ENCODE measurements at regions not wholly inside any gene's neighbourhood (a gene's known extent, or its start where the extent isn't known, plus 50 kb on each side); places are given as distances from the start of the nearest gene placed in this dataset.

DNA sequence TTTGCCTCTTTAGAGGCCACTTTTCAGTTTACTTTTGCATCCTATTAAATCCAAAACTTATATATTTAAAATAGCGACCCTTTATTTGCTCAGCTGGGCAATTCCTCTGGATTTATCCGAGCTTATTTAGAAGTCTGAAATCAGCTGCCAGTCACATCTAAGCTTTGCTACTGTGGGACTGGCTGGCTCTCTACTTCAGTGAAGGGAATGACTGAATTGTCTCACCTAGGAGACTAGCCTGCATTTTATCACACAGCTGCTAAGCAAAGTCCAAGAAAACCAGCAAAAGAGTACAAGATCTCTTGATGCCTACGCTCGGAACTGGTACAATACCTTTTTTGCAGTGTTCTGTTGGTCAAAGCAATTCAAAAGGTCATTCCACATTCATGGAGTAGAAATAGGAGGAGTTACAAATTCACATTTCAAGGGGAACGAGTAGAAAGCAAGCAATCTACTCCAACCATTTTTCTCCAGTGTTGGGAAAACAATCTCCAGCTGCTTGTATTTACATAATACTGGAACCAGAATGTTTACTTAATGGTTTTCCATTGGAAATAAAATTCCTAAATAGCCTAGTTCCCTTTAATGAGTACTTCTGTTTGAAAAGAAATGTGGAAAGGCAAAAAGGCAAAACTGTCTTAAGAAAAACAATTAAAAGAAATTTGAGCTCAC is 160.2 kb downstream of the MAGEB5 start:
- Mint-ChIP-seq H3K4me3 (ENCODE audit: unreplicated experiment) (no peak overlapping the region), H3K4me1 (ENCODE audit: low read depth, unreplicated experiment) (no peaks in the 10 kb centered on the region), H3K27ac (ENCODE audit: unreplicated experiment) (no peak overlapping the region), H3K9me3 (ENCODE audit: unreplicated experiment) (no peaks in the 10 kb centered on the region), H3K36me3 (ENCODE audit: unreplicated experiment) (no peaks in the 10 kb centered on the region), H3K27me3 (ENCODE audit: unreplicated experiment) (no peaks in the 10 kb centered on the region)
- DNase-seq = no peak
- TF ChIP-seq, protein P1, sequence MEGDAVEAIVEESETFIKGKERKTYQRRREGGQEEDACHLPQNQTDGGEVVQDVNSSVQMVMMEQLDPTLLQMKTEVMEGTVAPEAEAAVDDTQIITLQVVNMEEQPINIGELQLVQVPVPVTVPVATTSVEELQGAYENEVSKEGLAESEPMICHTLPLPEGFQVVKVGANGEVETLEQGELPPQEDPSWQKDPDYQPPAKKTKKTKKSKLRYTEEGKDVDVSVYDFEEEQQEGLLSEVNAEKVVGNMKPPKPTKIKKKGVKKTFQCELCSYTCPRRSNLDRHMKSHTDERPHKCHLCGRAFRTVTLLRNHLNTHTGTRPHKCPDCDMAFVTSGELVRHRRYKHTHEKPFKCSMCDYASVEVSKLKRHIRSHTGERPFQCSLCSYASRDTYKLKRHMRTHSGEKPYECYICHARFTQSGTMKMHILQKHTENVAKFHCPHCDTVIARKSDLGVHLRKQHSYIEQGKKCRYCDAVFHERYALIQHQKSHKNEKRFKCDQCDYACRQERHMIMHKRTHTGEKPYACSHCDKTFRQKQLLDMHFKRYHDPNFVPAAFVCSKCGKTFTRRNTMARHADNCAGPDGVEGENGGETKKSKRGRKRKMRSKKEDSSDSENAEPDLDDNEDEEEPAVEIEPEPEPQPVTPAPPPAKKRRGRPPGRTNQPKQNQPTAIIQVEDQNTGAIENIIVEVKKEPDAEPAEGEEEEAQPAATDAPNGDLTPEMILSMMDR (IDR thresholded peaks at IDR 0.05; ENCODE audit: partially characterized antibody, unreplicated experiment) = no peak

DNA sequence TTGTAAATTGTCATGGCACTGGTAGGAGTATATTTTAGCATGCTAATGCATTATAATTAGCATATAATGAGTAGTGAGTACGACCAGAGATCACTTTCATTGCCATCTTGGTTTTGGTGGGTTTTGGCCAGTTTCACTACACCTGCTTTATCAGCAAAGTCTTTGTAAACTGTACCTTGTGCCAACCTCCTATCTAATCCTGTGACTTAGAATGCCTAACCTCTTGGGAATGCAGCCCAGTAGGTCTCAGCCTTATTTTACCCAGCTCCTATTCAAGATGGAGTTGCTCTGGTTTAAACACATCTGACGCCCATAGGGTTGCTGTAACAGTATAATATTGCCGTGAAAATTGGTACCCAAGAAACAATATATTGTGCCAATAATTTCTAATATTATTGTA is 159.4 kb downstream of the MAGEB5 start:
- no peak for DNase-seq
- Mint-ChIP-seq H3K9me3 (ENCODE audit: unreplicated experiment) (no peaks in the 10 kb centered on the region), H3K36me3 (ENCODE audit: unreplicated experiment) (no peaks in the 10 kb centered on the region), H3K27ac (ENCODE audit: unreplicated experiment) (no peak overlapping the region), H3K4me3 (ENCODE audit: unreplicated experiment) (no peak overlapping the region), H3K4me1 (ENCODE audit: low read depth, unreplicated experiment) (no peaks in the 10 kb centered on the region), H3K27me3 (ENCODE audit: unreplicated experiment) (no peaks in the 10 kb centered on the region)
- TF ChIP-seq, protein P1 (IDR thresholded peaks at IDR 0.05; ENCODE audit: partially characterized antibody, unreplicated experiment) = no peak

DNA sequence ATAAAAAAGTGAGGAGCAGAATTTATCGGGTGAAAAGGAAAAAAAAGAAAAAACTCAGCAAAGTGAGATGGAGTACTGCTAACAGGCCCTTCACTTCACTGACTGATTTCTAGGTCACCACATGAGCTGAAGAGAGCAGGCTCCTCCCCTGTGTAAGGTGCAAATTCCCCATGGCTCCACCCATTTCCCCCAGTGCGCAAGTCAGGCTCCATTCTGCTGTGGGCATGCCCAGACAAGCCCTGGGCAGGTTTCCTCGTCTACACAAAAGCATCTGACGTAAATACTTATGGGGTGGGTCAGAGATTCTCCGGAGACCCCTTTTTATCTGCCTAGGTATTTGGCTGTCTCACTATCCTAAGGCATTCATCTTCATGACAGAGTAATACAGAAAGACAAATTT is 157.9 kb downstream of the MAGEB5 start:
- no peak overlapping the region for H3K4me3 Mint-ChIP-seq (ENCODE audit: unreplicated experiment)
- no peaks in the 10 kb centered on the region for H3K9me3 Mint-ChIP-seq (ENCODE audit: unreplicated experiment)
- no peaks in the 10 kb centered on the region for H3K36me3 Mint-ChIP-seq (ENCODE audit: unreplicated experiment)
- DNase-seq = no peak
- TF ChIP-seq, protein P1 (IDR thresholded peaks at IDR 0.05; ENCODE audit: partially characterized antibody, unreplicated experiment) = no peak
- H3K27me3 Mint-ChIP-seq (ENCODE audit: unreplicated experiment) = no peaks in the 10 kb centered on the region
- H3K27ac Mint-ChIP-seq (ENCODE audit: unreplicated experiment) = no peak overlapping the region
- H3K4me1 Mint-ChIP-seq (ENCODE audit: low read depth, unreplicated experiment) = no peaks in the 10 kb centered on the region

DNA sequence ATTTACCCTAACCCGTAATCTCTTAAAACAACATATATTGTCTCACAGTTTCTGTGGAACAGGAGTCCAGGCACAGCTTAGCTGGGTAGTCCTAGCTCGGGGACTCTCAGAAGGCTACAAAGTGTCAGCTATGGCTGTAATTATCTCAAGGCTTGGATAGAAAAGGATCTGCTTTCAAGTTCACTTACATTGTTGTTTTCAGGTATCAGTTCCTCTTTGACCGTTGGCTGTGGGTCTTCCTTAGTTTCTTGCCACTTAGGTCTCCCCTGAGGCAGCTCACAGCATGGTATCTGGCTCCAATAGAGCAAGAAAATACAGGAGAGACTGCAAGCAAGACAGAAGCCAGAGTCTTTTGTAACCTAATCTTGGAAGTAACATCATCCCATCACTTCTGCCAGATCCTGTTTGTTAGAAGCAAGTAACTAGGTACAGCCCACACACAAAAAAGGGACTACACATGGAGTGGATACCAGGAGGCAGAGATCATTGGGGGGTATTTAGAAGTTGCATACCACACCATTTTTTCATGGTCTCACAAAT is 137.0 kb downstream of the MAGEB5 start:
- DNase-seq = no peak
- no peaks in the 10 kb centered on the region for H3K9me3 Mint-ChIP-seq (ENCODE audit: unreplicated experiment)

DNA sequence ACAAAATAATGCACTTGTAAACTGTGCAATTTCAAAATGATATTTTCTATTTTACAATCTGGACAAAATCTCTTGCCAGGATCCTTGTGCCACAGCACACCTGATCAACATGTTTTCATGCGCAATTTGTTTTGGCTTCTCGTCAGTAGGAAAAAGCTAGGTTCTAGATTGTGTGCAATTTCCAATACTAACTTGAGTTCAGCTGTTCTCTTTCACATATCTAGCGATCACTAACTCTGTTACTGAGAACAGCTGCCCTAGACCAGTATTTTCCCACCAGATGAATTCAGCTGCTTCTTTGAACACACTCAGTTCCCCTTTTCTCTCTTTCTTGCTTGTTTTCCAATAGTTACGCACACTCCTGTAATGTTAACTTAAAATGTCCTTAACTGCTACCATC is 131.2 kb downstream of the MAGEB5 start:
- DNase-seq = no peak
- Mint-ChIP-seq H3K27me3 (ENCODE audit: unreplicated experiment) (no peaks in the 10 kb centered on the region), H3K4me3 (ENCODE audit: unreplicated experiment) (no peak overlapping the region), H3K36me3 (ENCODE audit: unreplicated experiment) (no peaks in the 10 kb centered on the region), H3K9me3 (ENCODE audit: unreplicated experiment) (no peaks in the 10 kb centered on the region), H3K27ac (ENCODE audit: unreplicated experiment) (no peak overlapping the region), H3K4me1 (ENCODE audit: low read depth, unreplicated experiment) (no peaks in the 10 kb centered on the region)
- TF ChIP-seq, protein P1 (IDR thresholded peaks at IDR 0.05; ENCODE audit: partially characterized antibody, unreplicated experiment) = no peak

More for the DNA sequence above, 137.0 kb downstream of the MAGEB5 start:
- TF ChIP-seq, protein P1 (IDR thresholded peaks at IDR 0.05; ENCODE audit: partially characterized antibody, unreplicated experiment) = no peak
- Mint-ChIP-seq H3K27me3 (ENCODE audit: unreplicated experiment) (no peaks in the 10 kb centered on the region), H3K36me3 (ENCODE audit: unreplicated experiment) (no peaks in the 10 kb centered on the region), H3K4me3 (ENCODE audit: unreplicated experiment) (no peak overlapping the region), H3K27ac (ENCODE audit: unreplicated experiment) (no peak overlapping the region), H3K4me1 (ENCODE audit: low read depth, unreplicated experiment) (no peaks in the 10 kb centered on the region)

All from glutamatergic neuron (in vitro differentiated cells).